GM12878 (cell line): ENCODE measurements at regions not wholly inside any gene's neighbourhood (a gene's known extent, or its start where the extent isn't known, plus 50 kb on each side); places are given as distances from the start of the nearest gene placed in this dataset.

Source experiments
- ATAC-seq: fragments of 200-7000 bp; cut with Tn5 transposase; 3 replicates; pipeline ENCODE4 v1.9.1; 2020; ENCODE audit warnings: mild to moderate bottlenecking, moderate library complexity
- BruUV-seq: library from RNA; stranded (reverse); fragments of 400-500 nt; replicated peaks from 2 replicates; lab custom pipeline; 2021; lab: Mats Ljungman, UMichigan
- CTCF ChIA-PET: fragments of 300-600 bp; sonication (Branson Sonifier 250); formaldehyde crosslinking; extraction: SDS; loops from one replicate; lab custom pipeline; 2021; ENCODE audit warnings: inconsistent platforms; lab: Yijun Ruan, JAX
- POLR2A ChIA-PET: fragments of 350-600 bp; formaldehyde crosslinking; extraction: SDS; loops from one replicate; lab custom pipeline; 2021; ENCODE audit warnings: inconsistent platforms; lab: Charles Lee
- RAD21 ChIA-PET: fragments of 300-600 bp; sonication (Branson Sonifier 250); formaldehyde crosslinking; loops from one replicate; lab custom pipeline; 2023; ENCODE audit warnings: antibody characterized with exemption; ENCODE audit not compliant: unreplicated experiment; lab: Charles Lee
- SMC1A ChIA-PET: fragments of 300-600 bp; sonication (Branson Sonifier 250); formaldehyde crosslinking; loops from one replicate; lab custom pipeline; 2023; ENCODE audit not compliant: unreplicated experiment, uncharacterized antibody; lab: Charles Lee
- DNase-seq: peaks from one replicate; pipeline ENCODE4 v3.0.0-alpha.2; 2011; ENCODE audit warnings: low read depth, low spot score
- FAIRE-seq: peaks from 3 replicates; lab custom pipeline; 2011; peaks lifted over from hg19 to GRCh38; lab: Jason Lieb, UNC
- H2AFZ ChIP-seq: 2 replicates; pipeline ENCODE4 v1.6.0; 2011; ENCODE audit warnings: low read depth, low read length, control low read depth; ENCODE audit not compliant: control insufficient read depth
- H3K27ac ChIP-seq: 2 replicates; pipeline ENCODE4 v1.5.1; 2011; ENCODE audit warnings: control low read depth; ENCODE audit not compliant: control insufficient read depth, insufficient read depth
- H3K27me3 ChIP-seq, 2 experiments: replicated peaks in 1 of 2; 2 replicates each; pipeline versions ENCODE4 v1.6.0 to v1.6.1; 2011; ENCODE audit warnings: low read length in 1 of 2; ENCODE audit not compliant: control insufficient read depth in 2 of 2, insufficient read depth in 2 of 2
- H3K36me3 ChIP-seq, 2 experiments: 2 replicates each; pipeline ENCODE4 v1.5.1; 2011; ENCODE audit warnings: low read length in 1 of 2; ENCODE audit not compliant: control insufficient read depth in 2 of 2, insufficient read depth in 2 of 2
- H3K4me1 ChIP-seq: 2 replicates; pipeline ENCODE4 v1.6.1; 2011; ENCODE audit warnings: mild to moderate bottlenecking, low read length, moderate library complexity, mixed read lengths; ENCODE audit not compliant: control insufficient read depth, insufficient read depth
- H3K4me2 ChIP-seq: 2 replicates; pipeline ENCODE4 v1.6.0; 2011; ENCODE audit warnings: control low read depth; ENCODE audit not compliant: control insufficient read depth, insufficient read depth
- H3K4me3 ChIP-seq: fragments of 200-600 bp; sonication (generic); 2 replicates; pipeline ENCODE4 v1.5.1; 2016
- H3K79me2 ChIP-seq: 2 replicates; pipeline ENCODE4 v1.6.0; 2011; ENCODE audit warnings: low read length; ENCODE audit not compliant: control insufficient read depth, insufficient read depth
- H3K9ac ChIP-seq: 2 replicates; pipeline ENCODE4 v1.8.0; 2011; ENCODE audit warnings: low read length, control low read depth, mixed read lengths; ENCODE audit not compliant: control insufficient read depth, insufficient read depth
- H3K9me3 ChIP-seq: replicated peaks from 3 replicates; pipeline ENCODE4 v1.5.1; 2011; ENCODE audit warnings: mild to moderate bottlenecking, low read length; ENCODE audit not compliant: control insufficient read depth, insufficient read depth
- H4K20me1 ChIP-seq: 2 replicates; pipeline ENCODE4 v1.6.0; 2011; ENCODE audit not compliant: control insufficient read depth, insufficient read depth
- IKZF2 ChIP-seq, 2 experiments: fragments of 450-650 bp; IDR thresholded peaks; 2 replicates each; pipeline ENCODE4 v1.6.1; 2017; ENCODE audit warnings: mild to moderate bottlenecking in 2 of 2, moderate library complexity in 2 of 2
- JUNB ChIP-seq: IDR thresholded peaks from 2 replicates; pipeline ENCODE4 v1.6.1; 2016; ENCODE audit warnings: antibody characterized with exemption, mild to moderate bottlenecking
- PAX5 ChIP-seq: IDR thresholded peaks from 2 replicates; pipeline ENCODE4 v1.6.1; 2011; ENCODE audit warnings: low read depth, low read length, borderline replicate concordance
- RAD51 ChIP-seq: fragments of 450-650 bp; IDR thresholded peaks from 2 replicates; pipeline ENCODE4 v1.6.1; 2016; ENCODE audit warnings: moderate library complexity, mild to moderate bottlenecking, inconsistent platforms
- REST ChIP-seq: IDR thresholded peaks from 2 replicates; pipeline ENCODE4 v1.6.1; 2012; ENCODE audit warnings: mild to moderate bottlenecking, low read depth, low read length
- RUNX3 ChIP-seq: IDR thresholded peaks from 2 replicates; pipeline ENCODE4 v1.6.1; 2012; ENCODE audit warnings: low read length, inconsistent platforms
- TCF7 ChIP-seq: IDR thresholded peaks from 2 replicates; pipeline ENCODE4 v1.6.1; 2014; ENCODE audit warnings: antibody characterized with exemption, borderline replicate concordance
- WGBS: methylation state at CpG from one replicate; pipeline ENCODE4 v1.1.6; 2016; ENCODE audit warnings: low lambda C conversion rate; ENCODE audit not compliant: insufficient replicate concordance, insufficient coverage; ENCODE audit errors: missing lambda C conversion rate; 5-methylcytosine and 5-hydroxymethylcytosine counted together
- in situ Hi-C: fragments of 300-500 bp; cut with MboI; formaldehyde crosslinking; loops from 9 replicates; pipeline ENCODE4 v1.14.3; 2018; ENCODE audit warnings: mixed read lengths
- intact Hi-C: fragments of 100-400 bp; cut with micrococcal nuclease; formaldehyde crosslinking; loops from one replicate; pipeline ENCODE4 v1.14.2; 2022; ENCODE audit not compliant: unreplicated experiment

GRCh38 chr1:229186373-229187056 lies 84.4 kb upstream of the RAB4A start:
- peak; percentile 96 for FAIRE-seq
- CTCF ChIA-PET = interaction anchor here (0.6 to 1.0 kb wide), 2 partner anchors 41 to 228 kb away, joined by 3 to 6 read pairs; no protein-coding TSS in a partner anchor
- H3K79me2 ChIP-seq = no peaks in the 10 kb centered on the region
- 65% methylated on average over 9 of the region's 9 CpGs for WGBS
- H4K20me1 ChIP-seq = no peaks in the 10 kb centered on the region
- H3K36me3 ChIP-seq = no peaks in the 10 kb centered on the region
- SMC1A ChIA-PET = interaction anchor here (0.6 kb wide), 1 partner anchor 178 kb away, joined by 3 read pairs; no protein-coding TSS in a partner anchor
- TF ChIP-seq RUNX3 (peak; percentile 72), RAD51 (no peak), REST (no peak), JUNB (peak; percentile 68), TCF7 (no peak), PAX5 (no peak), IKZF2 (IDR thresholded peaks at IDR 0.05) (0 out of 4 replicates have a peak, but pooled peaks of 1 of the 2 experiments have one; percentile 15)
- peak; percentile 53 for DNase-seq
- POLR2A ChIA-PET = no interaction called here
- in situ Hi-C loops = no loop called here
- H3K4me1 ChIP-seq = peaks cover 9% of the 10 kb centered on the region
- no peak overlapping the region for H3K4me3 ChIP-seq
- 0 out of 2 replicates have a peak overlapping the region, but pooled peaks have one; percentile 27 for H3K27ac ChIP-seq
- H3K9ac ChIP-seq = no peak overlapping the region
- H3K9me3 ChIP-seq = no peaks in the 10 kb centered on the region
- peak overlapping the region; percentile 32 for H3K4me2 ChIP-seq
- H2AFZ ChIP-seq = peak overlapping the region; percentile 85
- RAD21 ChIA-PET = no interaction called here
- no peaks in the 10 kb centered on the region; a peak in 1 of 4 replicates for H3K27me3 ChIP-seq
- intact Hi-C loops = no loop called here
- peak; percentile 86 for ATAC-seq
- no TSS peak for BruUV-seq
